Nephron (organoid): ENCODE measurements at regions not wholly inside any gene's neighbourhood (a gene's known extent, or its start where the extent isn't known, plus 50 kb on each side); places are given as distances from the start of the nearest gene placed in this dataset.

Experiments used
- H3K27ac Mint-ChIP-seq, 3 experiments: 2 replicates each; pipeline ENCODE4 v1.8.0; 2020; ENCODE audit warnings: mixed read lengths in 3 of 3, mild to moderate bottlenecking in 2 of 3, moderate library complexity in 1 of 3
- H3K27me3 Mint-ChIP-seq: 2 replicates; pipeline ENCODE4 v1.8.0; 2021; ENCODE audit warnings: low read depth, mild to moderate bottlenecking, moderate library complexity, mixed read lengths
- H3K36me3 Mint-ChIP-seq: 2 replicates; pipeline ENCODE4 v1.8.0; 2020; ENCODE audit warnings: low read depth, mixed read lengths
- H3K4me1 Mint-ChIP-seq: 2 replicates; pipeline ENCODE4 v1.8.0; 2020; ENCODE audit warnings: mixed read lengths
- H3K4me3 Mint-ChIP-seq, 3 experiments: 2 replicates each; pipeline ENCODE4 v1.8.0; 2020; ENCODE audit warnings: mild to moderate bottlenecking in 3 of 3, mixed read lengths in 3 of 3, moderate library complexity in 2 of 3
- H3K9me3 Mint-ChIP-seq: 2 replicates; pipeline ENCODE4 v1.8.0; 2020; ENCODE audit warnings: mixed read lengths
- CTCF ChIP-seq, 3 experiments: fragments of 200-600 bp; sonication (generic); IDR thresholded peaks; one replicate each; pipeline ENCODE4 v1.5.0; 2021; ENCODE audit warnings: antibody characterized with exemption in 3 of 3; ENCODE audit not compliant: unreplicated experiment in 3 of 3

GRCh38 chr4:133866328-133866699, 335.3 kb downstream of the PABPC4L start:
- Mint-ChIP-seq H3K4me1 (no peaks in the 10 kb centered on the region), H3K4me3 (no peak overlapping the region), H3K36me3 (no peaks in the 10 kb centered on the region), H3K9me3 (no peaks in the 10 kb centered on the region), H3K27me3 (no peaks in the 10 kb centered on the region), H3K27ac (no peak overlapping the region)
- TF ChIP-seq CTCF (IDR thresholded peaks at IDR 0.05; ENCODE audit: unreplicated experiment in 3 of 3): no peak

- Mint-ChIP-seq H3K4me1 (no peaks in the 10 kb centered on the region), H3K27ac (no peak overlapping the region), H3K9me3 (no peaks in the 10 kb centered on the region), H3K4me3 (no peak overlapping the region), H3K36me3 (no peaks in the 10 kb centered on the region), H3K27me3 (no peaks in the 10 kb centered on the region)
- no peak for TF ChIP-seq CTCF (IDR thresholded peaks at IDR 0.05; ENCODE audit: unreplicated experiment in 3 of 3)
Measured at GRCh38 chr4:133865612-133866327, 335.8 kb downstream of the PABPC4L start.

- Mint-ChIP-seq H3K27ac (no peak overlapping the region), H3K9me3 (no peaks in the 10 kb centered on the region), H3K27me3 (no peaks in the 10 kb centered on the region), H3K36me3 (no peaks in the 10 kb centered on the region), H3K4me3 (no peak overlapping the region), H3K4me1 (no peaks in the 10 kb centered on the region)
- no peak for TF ChIP-seq CTCF (IDR thresholded peaks at IDR 0.05; ENCODE audit: unreplicated experiment in 3 of 3)
Measured at GRCh38 chr4:133863153-133863552, 338.4 kb downstream of the PABPC4L start.

GRCh38 chr4:133856731-133857355, 344.7 kb downstream of the PABPC4L start:
- H3K4me1 Mint-ChIP-seq: no peaks in the 10 kb centered on the region
- H3K4me3 Mint-ChIP-seq: no peak overlapping the region
- no peaks in the 10 kb centered on the region for H3K9me3 Mint-ChIP-seq
- H3K27ac Mint-ChIP-seq: no peak overlapping the region
- no peak for TF ChIP-seq CTCF (IDR thresholded peaks at IDR 0.05; ENCODE audit: unreplicated experiment in 3 of 3)
- H3K36me3 Mint-ChIP-seq: no peaks in the 10 kb centered on the region
- no peaks in the 10 kb centered on the region for H3K27me3 Mint-ChIP-seq

GRCh38 chr4:133855001-133855400, 346.6 kb downstream of the PABPC4L start:
- Mint-ChIP-seq H3K27me3 (no peaks in the 10 kb centered on the region), H3K4me1 (no peaks in the 10 kb centered on the region), H3K27ac (no peak overlapping the region), H3K36me3 (no peaks in the 10 kb centered on the region), H3K4me3 (no peak overlapping the region), H3K9me3 (no peaks in the 10 kb centered on the region)
- no peak for TF ChIP-seq CTCF (IDR thresholded peaks at IDR 0.05; ENCODE audit: unreplicated experiment in 3 of 3)

- H3K27ac Mint-ChIP-seq: no peak overlapping the region
- TF ChIP-seq CTCF (IDR thresholded peaks at IDR 0.05; ENCODE audit: unreplicated experiment in 3 of 3): no peak
- H3K4me1 Mint-ChIP-seq: no peaks in the 10 kb centered on the region
- H3K4me3 Mint-ChIP-seq: no peak overlapping the region
- H3K27me3 Mint-ChIP-seq: no peaks in the 10 kb centered on the region
- H3K9me3 Mint-ChIP-seq: peaks cover 25% of the 10 kb centered on the region
- H3K36me3 Mint-ChIP-seq: peaks cover 12% of the 10 kb centered on the region
Measured at GRCh38 chr4:133839326-133839725, 362.3 kb downstream of the PABPC4L start.
